Keratinocyte (primary cell): ENCODE measurements at regions not wholly inside any gene's neighbourhood (a gene's known extent, or its start where the extent isn't known, plus 50 kb on each side); places are given as distances from the start of the nearest gene placed in this dataset.
"Not testable (repeated sequence)": the region's sequence is repeated elsewhere in the genome, so short reads cannot be mapped to it uniquely, and the experiment has no call there.

Experiments used
- CTCF ChIP-seq, 3 experiments: IDR thresholded peaks in 1 of 3; conservative IDR thresholded peaks in 1 of 3; optimal IDR thresholded peaks in 1 of 3; 2 replicates in 2 of 3; 3 replicates in 1 of 3; pipeline versions ENCODE3 to v1.5.1; 2011; ENCODE audit warnings: low read length in 3 of 3, mild to moderate bottlenecking in 3 of 3, moderate library complexity in 2 of 3, control low read depth in 1 of 3, inconsistent platforms in 1 of 3; ENCODE audit not compliant: insufficient read depth in 2 of 3; ENCODE audit errors: extremely low read depth in 1 of 3
- EZH2 ChIP-seq: IDR thresholded peaks from one replicate; pipeline ENCODE4 v1.6.1; 2012; ENCODE audit warnings: inconsistent platforms, mild to moderate bottlenecking, low read length, moderate library complexity

DNA sequence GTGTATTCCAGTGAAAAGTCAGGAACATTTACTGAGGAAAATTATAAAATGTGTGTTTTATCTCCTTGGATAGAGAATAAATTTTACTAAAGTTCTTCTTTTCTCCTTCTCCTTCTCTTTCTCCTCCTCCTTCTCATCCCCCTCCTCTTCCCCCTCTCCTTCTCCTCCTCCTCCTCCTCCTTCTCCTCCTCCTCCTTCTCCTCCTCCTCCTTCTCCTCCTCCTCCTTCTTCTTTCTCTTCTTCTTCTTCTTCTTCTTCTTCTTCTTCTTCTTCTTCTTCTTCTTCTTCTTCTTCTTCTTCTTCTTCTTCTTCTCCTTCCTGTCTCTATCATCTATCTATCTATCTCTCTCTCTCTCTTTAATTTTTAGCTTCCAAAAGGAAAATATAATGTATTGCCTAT is 337.1 kb upstream of the MAF start:
- not testable (repeated sequence) for TF ChIP-seq EZH2; CTCF (optimal IDR thresholded peaks at IDR 0.05 in 1 of 3, IDR thresholded peaks at IDR 0.05 in 1 of 3, conservative IDR thresholded peaks at IDR 0.05 in 1 of 3; ENCODE audit: extremely low read depth in 1 of 3, insufficient read depth in 2 of 3, low read length in 3 of 3)
